ENCODE measurements at regions not wholly inside any gene's neighbourhood (a gene's known extent, or its start where the extent isn't known, plus 50 kb on each side); places are given as distances from the start of the nearest gene placed in this dataset.

GRCh38 chr13:50352720-50353480, 337.7 kb downstream of the KCNRG start (continued):
- TF ChIP-seq ZSCAN4 (tag by site-specific recombination; IDR thresholded peaks at IDR 0.05) (no peak), ZNF561 (tag by site-specific recombination; IDR thresholded peaks at IDR 0.05; ENCODE audit: borderline replicate concordance) (no peak; the same call in 1 of the 2 replicates), ZNF354C (tag by site-specific recombination; IDR thresholded peaks at IDR 0.05; ENCODE audit: borderline replicate concordance, low read depth) (no peak), ZNF777 (tag by site-specific recombination; IDR thresholded peaks at IDR 0.05; ENCODE audit: borderline replicate concordance) (no peak), BCL6B (tag by site-specific recombination; IDR thresholded peaks at IDR 0.05) (no peak), ZNF768 (tag by site-specific recombination; IDR thresholded peaks at IDR 0.05) (no peak), KLF10 (tag by site-specific recombination; IDR thresholded peaks at IDR 0.05) (0 out of 2 replicates have a peak, but pooled peaks have one; percentile 53), ZNF571 (tag by site-specific recombination; IDR thresholded peaks at IDR 0.05) (no peak), ZNF548 (tag by site-specific recombination; IDR thresholded peaks at IDR 0.05) (no peak), INSM2 (tag by site-specific recombination; IDR thresholded peaks at IDR 0.05) (0 out of 2 replicates have a peak, but pooled peaks have one; percentile 10), ZNF645 (tag by site-specific recombination; IDR thresholded peaks at IDR 0.05) (no peak), ZNF514 (tag by site-specific recombination; IDR thresholded peaks at IDR 0.05) (no peak), ZNF398 (tag by site-specific recombination; IDR thresholded peaks at IDR 0.05) (no peak), KLF17 (tag by site-specific recombination; IDR thresholded peaks at IDR 0.05) (peak; percentile 91), ZNF510 (tag by site-specific recombination; IDR thresholded peaks at IDR 0.05; ENCODE audit: insufficient replicate concordance) (no peak), GLIS2 (tag by site-specific recombination; IDR thresholded peaks at IDR 0.05) (no peak), HOXD13 (CRISPR knock-in tag; IDR thresholded peaks at IDR 0.05; ENCODE audit: borderline replicate concordance) (no peak), HOXA7 (CRISPR knock-in tag; IDR thresholded peaks at IDR 0.05; ENCODE audit: borderline replicate concordance) (no peak), ZNF629 (tag by site-specific recombination; IDR thresholded peaks at IDR 0.05) (peak; percentile 76), ZNF624 (tag by site-specific recombination; IDR thresholded peaks at IDR 0.05) (no peak), ZNF670 (tag by site-specific recombination; IDR thresholded peaks at IDR 0.05; ENCODE audit: low read depth) (no peak), ZNF112 (tag by site-specific recombination; IDR thresholded peaks at IDR 0.05) (no peak), SALL2 (tag by site-specific recombination; IDR thresholded peaks at IDR 0.05; ENCODE audit: borderline replicate concordance) (no peak), ZNF18 (tag by site-specific recombination; IDR thresholded peaks at IDR 0.05) (0 out of 2 replicates have a peak, but pooled peaks have one; percentile 65)

Measured in HEK293 (cell line).